GM06990 (cell line): ENCODE measurements at regions not wholly inside any gene's neighbourhood (a gene's known extent, or its start where the extent isn't known, plus 50 kb on each side); places are given as distances from the start of the nearest gene placed in this dataset.

Source experiments
- DNase-seq: peaks from one replicate; pipeline ENCODE4 v3.0.0-alpha.2; 2011; ENCODE audit not compliant: insufficient read length; ENCODE audit errors: extremely low read depth
- H3K27me3 ChIP-seq: replicated peaks from 2 replicates; pipeline ENCODE4 v1.6.0; 2011; ENCODE audit warnings: low read length; ENCODE audit not compliant: control insufficient read depth, insufficient read depth
- H3K36me3 ChIP-seq: 2 replicates; pipeline ENCODE4 v1.5.1; 2011; ENCODE audit warnings: low read length; ENCODE audit not compliant: control insufficient read depth, insufficient read depth
- H3K4me3 ChIP-seq: replicated peaks from 2 replicates; pipeline ENCODE4 v1.5.1; 2011; ENCODE audit warnings: low read depth, mild to moderate bottlenecking, control low read depth, low read length
- CTCF ChIP-seq: IDR thresholded peaks from 2 replicates; pipeline ENCODE4 v1.5.1; 2011; ENCODE audit warnings: low read length, control low read depth, mild to moderate bottlenecking, inconsistent platforms; ENCODE audit not compliant: insufficient read depth, poor library complexity, severe bottlenecking

GRCh38 chr1:112177314-112177713 is 187.8 kb upstream of the KCND3 start:
- no peaks in the 10 kb centered on the region for H3K36me3 ChIP-seq
- TF ChIP-seq CTCF, result no peak
- H3K27me3 ChIP-seq, result no peaks in the 10 kb centered on the region
- DNase-seq, result no peak
- H3K4me3 ChIP-seq, result no peak overlapping the region

- no peak for DNase-seq
- Histone ChIP-seq H3K4me3 (no peak overlapping the region), H3K27me3 (no peaks in the 10 kb centered on the region), H3K36me3 (no peaks in the 10 kb centered on the region)
- no peak for TF ChIP-seq CTCF
Observed at GRCh38 chr1:112188611-112189010, 199.1 kb upstream of the KCND3 start.

- no peak overlapping the region for H3K4me3 ChIP-seq
- TF ChIP-seq CTCF, result no peak
- H3K27me3 ChIP-seq, result no peaks in the 10 kb centered on the region
- H3K36me3 ChIP-seq, result no peaks in the 10 kb centered on the region
- no peak for DNase-seq
Observed at GRCh38 chr1:112196008-112196588, 199.9 kb upstream of the CTTNBP2NL start.

DNA sequence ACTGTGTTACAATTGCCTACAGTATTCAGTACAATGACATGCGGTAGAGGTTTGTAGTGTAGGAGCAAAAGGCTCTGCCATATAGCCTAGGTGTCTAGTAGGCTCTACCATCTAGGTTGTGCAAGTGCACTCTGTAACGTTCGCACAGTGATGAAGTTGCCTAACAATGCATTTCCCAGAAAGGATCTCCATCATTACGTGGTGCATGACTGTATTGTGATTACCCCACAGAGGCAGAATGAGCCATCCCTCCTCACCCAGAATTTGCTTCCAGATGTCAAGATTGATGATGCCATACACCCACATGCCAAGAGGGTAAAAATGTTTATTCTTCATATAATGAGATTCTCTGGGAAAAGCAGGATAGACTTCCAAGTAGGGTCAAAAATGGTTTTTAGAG is 199.3 kb upstream of the CTTNBP2NL start:
- H3K4me3 ChIP-seq, result no peak overlapping the region
- no peak for TF ChIP-seq CTCF
- no peaks in the 10 kb centered on the region for H3K27me3 ChIP-seq
- no peak for DNase-seq
- H3K36me3 ChIP-seq, result no peaks in the 10 kb centered on the region

- TF ChIP-seq CTCF, result no peak
- Histone ChIP-seq H3K36me3 (no peaks in the 10 kb centered on the region), H3K27me3 (no peaks in the 10 kb centered on the region), H3K4me3 (no peak overlapping the region)
- DNase-seq, result no peak
Observed at GRCh38 chr1:112209493-112209892, 186.5 kb upstream of the CTTNBP2NL start.

DNA sequence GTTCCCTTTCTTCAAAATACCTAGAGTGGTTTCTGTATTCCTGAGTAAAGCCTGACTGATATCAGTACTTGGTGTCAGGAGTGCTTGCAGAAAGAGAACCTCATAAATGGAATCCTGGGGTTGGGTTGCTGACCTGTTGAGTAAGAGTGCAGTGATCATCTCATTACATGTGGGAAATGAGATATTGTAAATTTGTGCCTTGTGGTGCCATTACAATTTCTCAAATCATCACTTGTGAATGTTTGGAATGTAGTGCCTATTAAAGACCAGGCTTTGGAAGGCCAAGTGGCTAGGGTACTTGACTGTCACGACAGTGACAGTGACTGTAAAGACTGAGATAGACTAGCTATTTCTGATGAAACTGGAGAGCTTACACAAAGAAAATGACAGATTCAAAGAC is 176.7 kb upstream of the CTTNBP2NL start:
- no peak for DNase-seq
- TF ChIP-seq CTCF, result no peak
- Histone ChIP-seq H3K4me3 (no peak overlapping the region), H3K36me3 (no peaks in the 10 kb centered on the region), H3K27me3 (no peaks in the 10 kb centered on the region)
